Activated CD8-positive, alpha-beta T cell treated with anti-CD3 and anti-CD28 coated beads, Interleukin-2, amount 10 ng/mL, durations not matched to agents 7 days and 5 days (primary cell): ENCODE measurements at regions not wholly inside any gene's neighbourhood (a gene's known extent, or its start where the extent isn't known, plus 50 kb on each side); places are given as distances from the start of the nearest gene placed in this dataset.

Source experiments
- ATAC-seq: fragments of 150-1000 bp; cut with Tn5 transposase; one replicate; pipeline ENCODE4 v1.10.0; 2021; ENCODE audit warnings: moderate library complexity
- CTCF ChIA-PET: fragments of 350-600 bp; sonication (Branson Sonifier 250); formaldehyde crosslinking; loops from one replicate; lab custom pipeline; 2021; ENCODE audit warnings: antibody characterized with exemption; lab: Charles Lee
- POLR2A ChIA-PET: fragments of 350-600 bp; sonication (Branson Sonifier 250); formaldehyde crosslinking; loops from one replicate; lab custom pipeline; 2021; ENCODE audit warnings: antibody characterized with exemption; lab: Charles Lee
- DNase-seq: peaks from one replicate; pipeline ENCODE4 v3.0.0-alpha.2; 2020
- H3K27ac Mint-ChIP-seq: one replicate; pipeline ENCODE4 v1.8.0; 2021; ENCODE audit warnings: mild to moderate bottlenecking, mixed read lengths
- H3K27me3 Mint-ChIP-seq: one replicate; pipeline ENCODE4 v1.8.0; 2021; ENCODE audit warnings: low read depth, mixed read lengths
- H3K36me3 Mint-ChIP-seq: one replicate; pipeline ENCODE4 v1.8.0; 2021; ENCODE audit warnings: low read depth, mixed read lengths
- H3K4me1 Mint-ChIP-seq: one replicate; pipeline ENCODE4 v1.8.0; 2021; ENCODE audit warnings: low read depth, mixed read lengths
- H3K4me3 Mint-ChIP-seq: one replicate; pipeline ENCODE4 v1.8.0; 2021; ENCODE audit warnings: mild to moderate bottlenecking, mixed read lengths
- H3K9me3 Mint-ChIP-seq: one replicate; pipeline ENCODE4 v1.8.0; 2022; ENCODE audit warnings: mixed read lengths; ENCODE audit not compliant: insufficient read depth

- H3K9me3 Mint-ChIP-seq, result no peaks in the 10 kb centered on the region
- no peaks in the 10 kb centered on the region for H3K36me3 Mint-ChIP-seq
- H3K4me1 Mint-ChIP-seq, result no peaks in the 10 kb centered on the region
- DNase-seq (no peak), ATAC-seq (no peak)
- ChIA-PET POLR2A (no interaction called here), CTCF (no interaction called here)
- H3K4me3 Mint-ChIP-seq, result no peak overlapping the region
- H3K27me3 Mint-ChIP-seq, result no peaks in the 10 kb centered on the region
- no peak overlapping the region for H3K27ac Mint-ChIP-seq
These were observed 87.3 kb upstream of the PIK3CG start for GRCh38 chr7:106777674-106778299.

GRCh38 chr7:106778656-106779250 is 86.3 kb upstream of the PIK3CG start:
- ATAC-seq, result no peak
- no peak overlapping the region for H3K4me3 Mint-ChIP-seq

GRCh38 chr7:106779877-106780276 is 85.2 kb upstream of the PIK3CG start:
- DNase-seq (no peak), ATAC-seq (no peak)
- CTCF ChIA-PET, result interaction anchor here (1.2 to 1.4 kb wide), 2 partner anchors 9 to 14 kb away, joined by 3 read pairs; no protein-coding TSS in a partner anchor
- Mint-ChIP-seq H3K27me3 (no peaks in the 10 kb centered on the region), H3K36me3 (no peaks in the 10 kb centered on the region), H3K4me1 (no peaks in the 10 kb centered on the region), H3K9me3 (no peaks in the 10 kb centered on the region), H3K27ac (no peak overlapping the region), H3K4me3 (no peak overlapping the region)
- POLR2A ChIA-PET, result no interaction called here

More at GRCh38 chr7:106778656-106779250, 86.3 kb upstream of the PIK3CG start:
- ChIA-PET CTCF (interaction anchor here (1.1 kb wide), 1 partner anchor 11 kb away, joined by 3 read pairs; no protein-coding TSS in a partner anchor), POLR2A (no interaction called here)
- Mint-ChIP-seq H3K27me3 (no peaks in the 10 kb centered on the region), H3K27ac (no peak overlapping the region), H3K36me3 (no peaks in the 10 kb centered on the region), H3K9me3 (no peaks in the 10 kb centered on the region), H3K4me1 (no peaks in the 10 kb centered on the region)
- DNase-seq, result no peak

DNA sequence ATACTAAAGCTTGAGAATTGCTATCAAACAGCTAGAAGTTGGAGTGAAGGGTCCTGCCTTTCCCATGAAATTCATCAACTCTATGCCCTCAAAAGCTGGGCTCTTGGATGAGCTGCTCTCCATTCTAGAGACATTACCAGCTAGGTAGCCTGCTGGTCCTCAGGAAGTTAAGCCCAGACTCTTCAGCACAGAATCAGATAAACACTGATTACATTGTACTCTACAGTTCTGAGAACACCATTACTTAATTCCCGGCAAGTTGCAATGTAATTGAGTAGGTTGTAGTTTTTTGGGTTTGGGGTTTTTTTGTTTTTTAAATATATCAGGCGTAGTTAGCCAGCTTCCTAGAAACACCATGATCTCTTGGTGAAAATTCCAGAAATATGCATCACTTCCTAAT is 84.1 kb upstream of the PIK3CG start:
- no peak for ATAC-seq
- H3K36me3 Mint-ChIP-seq, result no peaks in the 10 kb centered on the region
- H3K4me1 Mint-ChIP-seq, result no peaks in the 10 kb centered on the region
- ChIA-PET POLR2A (no interaction called here), CTCF (interaction anchor here (1.4 kb wide), 1 partner anchor 13 kb away, joined by 3 read pairs; no protein-coding TSS in a partner anchor)
- no peaks in the 10 kb centered on the region for H3K27me3 Mint-ChIP-seq
- no peak for DNase-seq
- H3K4me3 Mint-ChIP-seq, result no peak overlapping the region
- H3K27ac Mint-ChIP-seq, result no peak overlapping the region
- H3K9me3 Mint-ChIP-seq, result no peaks in the 10 kb centered on the region

DNA sequence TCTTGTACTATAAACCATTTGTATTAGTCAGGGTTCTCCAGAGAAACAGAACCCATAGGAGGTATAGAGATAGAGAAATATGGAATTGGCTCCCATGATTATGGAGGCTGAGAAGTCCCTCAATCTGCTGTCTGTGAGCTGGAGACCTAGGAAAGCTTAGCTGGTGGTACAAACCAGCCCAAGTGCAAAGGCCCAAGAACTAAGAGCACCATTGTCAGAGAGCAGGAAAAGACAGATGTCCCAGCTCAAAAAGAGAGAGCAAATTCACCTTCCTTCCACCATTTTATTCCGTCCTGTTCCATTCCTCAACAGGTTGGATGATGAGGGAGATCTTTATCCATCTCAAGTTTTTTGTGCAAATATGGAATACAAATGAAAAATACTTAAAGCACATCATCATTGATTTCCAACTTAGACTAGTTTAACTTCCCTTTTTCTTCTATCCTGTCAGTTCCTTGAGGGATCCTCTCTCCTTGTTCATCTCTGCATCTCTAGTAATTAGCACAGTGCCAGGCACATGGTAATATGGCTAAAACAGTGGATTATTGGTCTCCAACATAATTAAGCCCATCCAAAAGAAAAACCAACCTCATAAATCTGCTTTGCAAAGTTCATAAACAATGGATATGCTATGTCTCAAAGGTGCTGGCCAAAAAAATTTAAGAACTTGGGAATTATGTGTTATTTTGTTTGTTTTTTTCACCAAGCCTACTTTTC is 83.1 kb upstream of the PIK3CG start:
- H3K4me1 Mint-ChIP-seq, result no peaks in the 10 kb centered on the region
- H3K9me3 Mint-ChIP-seq, result no peaks in the 10 kb centered on the region
- H3K27me3 Mint-ChIP-seq, result no peaks in the 10 kb centered on the region
- ChIA-PET CTCF (no interaction called here), POLR2A (no interaction called here)
- no peak overlapping the region for H3K27ac Mint-ChIP-seq
- no peak overlapping the region for H3K4me3 Mint-ChIP-seq
- H3K36me3 Mint-ChIP-seq, result no peaks in the 10 kb centered on the region
- ATAC-seq, result no peak
- no peak for DNase-seq

- ChIA-PET CTCF (interaction anchor here (1.0 kb wide), 1 partner anchor 10 kb away, joined by 3 read pairs; no protein-coding TSS in a partner anchor), POLR2A (no interaction called here)
- no peak overlapping the region for H3K4me3 Mint-ChIP-seq
- DNase-seq (no peak), ATAC-seq (no peak)
- H3K27me3 Mint-ChIP-seq, result no peaks in the 10 kb centered on the region
- no peaks in the 10 kb centered on the region for H3K36me3 Mint-ChIP-seq
- no peaks in the 10 kb centered on the region for H3K4me1 Mint-ChIP-seq
- H3K27ac Mint-ChIP-seq, result no peak overlapping the region
- H3K9me3 Mint-ChIP-seq, result no peaks in the 10 kb centered on the region
These were observed 81.8 kb upstream of the PIK3CG start for GRCh38 chr7:106783286-106783685.

- no peaks in the 10 kb centered on the region for H3K27me3 Mint-ChIP-seq
- CTCF ChIA-PET, result no interaction called here
- H3K27ac Mint-ChIP-seq, result no peak overlapping the region
- H3K36me3 Mint-ChIP-seq, result no peaks in the 10 kb centered on the region
- no peak overlapping the region for H3K4me3 Mint-ChIP-seq
- ATAC-seq (no peak), DNase-seq (no peak)
- H3K9me3 Mint-ChIP-seq, result no peaks in the 10 kb centered on the region
- no peaks in the 10 kb centered on the region for H3K4me1 Mint-ChIP-seq
- POLR2A ChIA-PET, result no interaction called here
These were observed 76.4 kb upstream of the PIK3CG start for GRCh38 chr7:106788637-106789036.

DNA sequence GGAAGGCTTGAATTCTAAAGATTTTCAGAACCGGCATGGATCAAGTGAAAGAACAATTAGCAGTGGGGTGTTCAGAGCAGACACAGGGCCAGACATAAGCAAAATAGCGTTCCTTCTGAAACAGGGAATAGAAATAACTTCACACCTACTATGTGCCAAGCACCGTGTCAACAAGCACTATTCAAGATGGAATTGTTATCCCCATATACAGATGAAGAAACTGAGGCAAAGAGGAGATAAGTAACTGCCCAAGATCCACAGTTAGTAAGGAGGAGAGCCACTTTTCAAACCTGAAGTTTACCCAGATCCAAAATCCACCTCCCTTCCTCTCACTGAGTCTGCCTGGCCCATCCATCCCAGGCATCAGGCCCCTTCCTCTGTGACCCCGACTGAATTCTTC is 73.6 kb upstream of the PIK3CG start:
- Mint-ChIP-seq H3K27me3 (no peaks in the 10 kb centered on the region), H3K4me3 (no peak overlapping the region), H3K27ac (no peak overlapping the region), H3K4me1 (no peaks in the 10 kb centered on the region), H3K36me3 (no peaks in the 10 kb centered on the region), H3K9me3 (no peaks in the 10 kb centered on the region)
- no peak for DNase-seq
- no peak for ATAC-seq
- CTCF ChIA-PET, result interaction anchor here (0.7 kb wide), 1 partner anchor 360 kb away, joined by 3 read pairs; no protein-coding TSS in a partner anchor
- POLR2A ChIA-PET, result no interaction called here

DNA sequence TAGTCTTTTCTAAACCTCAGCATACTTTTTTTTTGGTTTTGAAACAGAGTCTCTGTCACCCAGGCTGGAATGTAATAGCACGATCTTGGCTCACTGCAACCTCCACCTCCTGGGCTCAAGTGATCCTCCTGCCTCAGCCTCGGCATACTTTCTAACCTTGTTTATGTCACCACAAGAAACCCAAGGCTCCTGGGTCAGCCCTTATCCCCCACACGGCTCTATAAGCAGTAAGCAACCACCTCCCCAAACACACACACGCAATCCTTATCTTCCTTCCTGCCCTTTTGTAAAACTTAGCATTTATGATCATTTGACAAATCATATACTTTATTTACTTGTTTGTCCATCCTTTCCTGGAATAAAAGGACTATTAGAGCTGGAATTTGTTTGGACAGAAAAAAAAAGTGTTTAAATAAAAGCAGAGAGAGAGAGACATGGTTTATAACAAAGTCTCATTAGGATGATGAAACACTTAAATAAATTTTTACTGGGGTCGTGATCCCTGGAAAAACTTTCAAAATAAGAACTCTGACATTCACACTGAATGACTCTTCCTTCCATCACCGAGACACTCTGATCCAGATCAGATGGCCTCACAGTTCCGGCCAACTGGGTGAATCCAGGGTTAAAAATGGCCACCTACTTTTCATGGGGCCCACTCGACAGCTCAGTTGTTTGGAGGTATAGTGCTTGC is 72.7 kb upstream of the PIK3CG start:
- CTCF ChIA-PET, result interaction anchor here (0.8 to 6.3 kb wide), 13 partner anchors 9 to 357 kb away, joined by 3 to 81 read pairs (median 3); partner anchors contain the start of gene CCDC71L
- no peaks in the 10 kb centered on the region for H3K9me3 Mint-ChIP-seq
- no peak overlapping the region for H3K27ac Mint-ChIP-seq
- H3K27me3 Mint-ChIP-seq, result no peaks in the 10 kb centered on the region
- POLR2A ChIA-PET, result interaction anchor here (0.6 to 1.1 kb wide), 2 partner anchors 375 to 1274 kb away, joined by 3 to 4 read pairs; no protein-coding TSS in a partner anchor
- DNase-seq, result no peak
- H3K4me3 Mint-ChIP-seq, result no peak overlapping the region
- H3K4me1 Mint-ChIP-seq, result no peaks in the 10 kb centered on the region
- no peak for ATAC-seq
- H3K36me3 Mint-ChIP-seq, result no peaks in the 10 kb centered on the region

DNA sequence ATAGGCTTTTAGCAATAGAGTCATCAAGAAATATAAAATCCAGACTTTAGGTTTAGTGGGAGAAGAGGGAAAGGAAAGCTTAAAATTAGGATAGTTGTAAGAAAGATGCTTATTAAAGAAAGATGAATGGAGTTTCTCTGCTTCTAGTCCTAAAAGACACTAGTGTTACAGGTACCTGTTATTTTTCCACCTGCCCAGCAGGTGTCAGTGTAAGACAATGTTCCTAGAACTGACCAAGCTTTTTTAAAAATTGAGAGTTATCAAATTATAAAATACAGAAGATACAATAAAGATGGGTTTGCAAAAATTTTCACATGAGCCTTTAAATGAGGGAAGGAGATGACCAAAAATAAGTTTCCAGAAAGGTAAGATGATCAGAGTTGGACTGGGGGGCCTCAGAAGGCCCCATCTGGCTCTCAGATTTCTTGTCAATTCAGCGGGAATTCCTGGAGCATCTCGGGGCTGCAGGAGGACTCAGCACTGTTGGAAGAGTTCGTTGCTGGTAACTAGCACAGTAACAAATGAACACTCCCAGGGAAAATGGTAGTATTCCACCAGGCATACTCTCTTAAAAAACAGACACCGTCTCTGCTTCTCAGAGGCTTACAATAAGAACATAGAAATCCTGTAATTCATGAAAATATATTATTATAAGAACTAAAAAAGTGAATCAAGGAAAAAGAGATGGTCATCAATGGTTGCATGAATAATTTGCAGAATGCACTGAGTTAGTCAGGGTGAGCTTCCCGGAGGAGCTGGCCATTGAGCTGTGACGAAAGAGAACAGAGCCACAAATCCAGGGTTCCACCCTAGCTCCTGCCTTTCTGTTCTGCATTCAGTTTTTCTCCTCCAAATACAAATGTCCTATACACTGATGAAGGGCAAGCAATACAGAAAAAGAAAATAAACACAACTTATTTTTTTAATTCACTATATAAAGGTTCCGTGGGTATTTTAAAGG is 71.8 kb upstream of the PIK3CG start:
- DNase-seq (peak; percentile 58), ATAC-seq (no peak)
- no peaks in the 10 kb centered on the region for H3K4me1 Mint-ChIP-seq
- H3K9me3 Mint-ChIP-seq, result no peaks in the 10 kb centered on the region
- no peak overlapping the region for H3K27ac Mint-ChIP-seq
- H3K4me3 Mint-ChIP-seq, result no peak overlapping the region
- H3K27me3 Mint-ChIP-seq, result no peaks in the 10 kb centered on the region
- no peaks in the 10 kb centered on the region for H3K36me3 Mint-ChIP-seq
- ChIA-PET CTCF (interaction anchor here (0.8 to 6.3 kb wide), 16 partner anchors 10 to 356 kb away, joined by 3 to 81 read pairs (median 3); partner anchors contain the start of genes CCDC71L and PIK3CG), POLR2A (interaction anchor here (0.6 to 1.1 kb wide), 2 partner anchors 375 to 1275 kb away, joined by 3 to 4 read pairs; no protein-coding TSS in a partner anchor)
